Osteoblast (primary cell): ENCODE measurements at regions not wholly inside any gene's neighbourhood (a gene's known extent, or its start where the extent isn't known, plus 50 kb on each side); places are given as distances from the start of the nearest gene placed in this dataset.
"Not testable (repeated sequence)": the region's sequence is repeated elsewhere in the genome, so short reads cannot be mapped to it uniquely, and the experiment has no call there.

ENCODE experiments used
- DNase-seq: peaks from one replicate; pipeline ENCODE4 v3.0.0; 2011; ENCODE audit warnings: low spot score, mixed read lengths; ENCODE audit not compliant: insufficient read length; ENCODE audit errors: missing footprints
- H2AFZ ChIP-seq: 2 replicates; pipeline ENCODE4 v1.6.0; 2011; ENCODE audit warnings: mild to moderate bottlenecking, low read length
- H3K27ac ChIP-seq: 2 replicates; pipeline ENCODE4 v1.5.1; 2011; ENCODE audit warnings: mild to moderate bottlenecking, low read depth, low read length, moderate library complexity
- H3K27me3 ChIP-seq: 2 replicates; pipeline ENCODE4 v1.6.0; 2012; ENCODE audit warnings: mild to moderate bottlenecking, control low read depth, inconsistent platforms, low read length, moderate library complexity; ENCODE audit not compliant: insufficient read depth
- H3K36me3 ChIP-seq: 2 replicates; pipeline ENCODE4 v1.5.1; 2011; ENCODE audit warnings: mild to moderate bottlenecking, low read length, control low read depth, moderate library complexity; ENCODE audit not compliant: insufficient read depth
- H3K4me1 ChIP-seq: 2 replicates; pipeline ENCODE4 v1.5.1; 2011; ENCODE audit warnings: mild to moderate bottlenecking, low read length, control low read depth, moderate library complexity; ENCODE audit not compliant: insufficient read depth
- H3K4me2 ChIP-seq: 2 replicates; pipeline ENCODE4 v1.6.0; 2011; ENCODE audit warnings: mild to moderate bottlenecking, low read length; ENCODE audit not compliant: insufficient read depth
- H3K4me3 ChIP-seq: fragments of 200-600 bp; sonication (generic); 3 replicates; pipeline ENCODE4 v1.5.1; 2012; ENCODE audit warnings: mild to moderate bottlenecking, low read length, inconsistent platforms; ENCODE audit not compliant: insufficient read depth
- H3K79me2 ChIP-seq: 2 replicates; pipeline ENCODE4 v1.6.0; 2012; ENCODE audit warnings: mild to moderate bottlenecking, low read length, control low read depth, inconsistent platforms; ENCODE audit not compliant: insufficient read depth
- H3K9me3 ChIP-seq: 2 replicates; pipeline ENCODE4 v1.5.1; 2011; ENCODE audit warnings: low read depth, low read length, control low read depth
- H4K20me1 ChIP-seq: 2 replicates; pipeline ENCODE4 v1.6.0; 2012; ENCODE audit warnings: mild to moderate bottlenecking, low read length, control low read depth; ENCODE audit not compliant: insufficient read depth
- TF ChIP-seq, protein P1 (sequence below): IDR thresholded peaks from 2 replicates; pipeline ENCODE4 v1.5.1; 2011; ENCODE audit warnings: mild to moderate bottlenecking, low read depth, low read length, moderate library complexity; ENCODE audit errors: extremely low read depth

DNA sequence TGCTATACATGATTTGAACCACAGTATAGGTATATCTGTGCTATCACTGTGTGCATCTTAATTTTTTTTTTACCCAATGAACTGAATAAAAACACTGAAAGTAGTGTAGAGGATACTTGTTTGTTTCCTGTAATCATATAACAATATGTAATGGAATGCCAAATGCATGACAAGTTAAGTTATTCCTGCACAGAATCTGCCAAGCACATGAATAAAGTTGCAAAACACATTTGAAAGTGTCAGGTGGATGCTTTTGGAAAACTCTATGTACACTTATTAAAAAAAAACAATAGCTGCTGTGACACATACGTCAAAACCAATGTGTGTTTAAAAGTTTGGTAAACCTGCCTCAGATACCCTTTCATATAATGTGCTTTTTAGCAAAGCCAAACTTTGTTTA is 1638.1 kb upstream of the SEL1L start:
- Histone ChIP-seq H3K27me3 (no peaks in the 10 kb centered on the region), H4K20me1 (no peaks in the 10 kb centered on the region), H2AFZ (no peak overlapping the region), H3K27ac (no peak overlapping the region), H3K4me2 (no peak overlapping the region), H3K36me3 (no peaks in the 10 kb centered on the region), H3K4me3 (no peak overlapping the region), H3K79me2 (no peaks in the 10 kb centered on the region), H3K4me1 (no peaks in the 10 kb centered on the region), H3K9me3 (no peaks in the 10 kb centered on the region)
- TF ChIP-seq, protein P1, sequence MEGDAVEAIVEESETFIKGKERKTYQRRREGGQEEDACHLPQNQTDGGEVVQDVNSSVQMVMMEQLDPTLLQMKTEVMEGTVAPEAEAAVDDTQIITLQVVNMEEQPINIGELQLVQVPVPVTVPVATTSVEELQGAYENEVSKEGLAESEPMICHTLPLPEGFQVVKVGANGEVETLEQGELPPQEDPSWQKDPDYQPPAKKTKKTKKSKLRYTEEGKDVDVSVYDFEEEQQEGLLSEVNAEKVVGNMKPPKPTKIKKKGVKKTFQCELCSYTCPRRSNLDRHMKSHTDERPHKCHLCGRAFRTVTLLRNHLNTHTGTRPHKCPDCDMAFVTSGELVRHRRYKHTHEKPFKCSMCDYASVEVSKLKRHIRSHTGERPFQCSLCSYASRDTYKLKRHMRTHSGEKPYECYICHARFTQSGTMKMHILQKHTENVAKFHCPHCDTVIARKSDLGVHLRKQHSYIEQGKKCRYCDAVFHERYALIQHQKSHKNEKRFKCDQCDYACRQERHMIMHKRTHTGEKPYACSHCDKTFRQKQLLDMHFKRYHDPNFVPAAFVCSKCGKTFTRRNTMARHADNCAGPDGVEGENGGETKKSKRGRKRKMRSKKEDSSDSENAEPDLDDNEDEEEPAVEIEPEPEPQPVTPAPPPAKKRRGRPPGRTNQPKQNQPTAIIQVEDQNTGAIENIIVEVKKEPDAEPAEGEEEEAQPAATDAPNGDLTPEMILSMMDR = no peak
- DNase-seq = no peak

DNA sequence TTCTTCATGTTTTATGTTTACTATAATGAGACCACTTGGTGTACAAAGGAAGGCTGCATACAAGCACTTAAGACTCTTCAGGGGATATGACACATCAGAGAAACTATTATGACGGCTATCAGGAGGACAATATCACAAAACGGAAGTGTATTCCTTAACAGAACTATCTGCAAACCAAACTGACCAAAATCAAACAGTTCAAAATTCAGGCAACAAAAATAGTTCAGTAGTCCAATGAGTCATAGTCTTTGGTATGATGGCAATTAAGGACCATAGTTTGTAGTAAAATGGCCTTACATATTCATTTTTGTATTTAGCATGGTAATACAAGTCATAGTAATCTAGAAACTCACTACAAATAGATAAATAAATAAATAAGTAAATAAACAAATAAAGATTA is 1638.7 kb upstream of the SEL1L start:
- H3K4me3 ChIP-seq = no peak overlapping the region

GRCh38 chr14:83173687-83174086 is 1640.0 kb upstream of the SEL1L start:
- no peak for DNase-seq
- Histone ChIP-seq H3K4me1 (no peaks in the 10 kb centered on the region), H3K36me3 (no peaks in the 10 kb centered on the region), H3K79me2 (no peaks in the 10 kb centered on the region), H3K4me2 (no peak overlapping the region), H4K20me1 (no peaks in the 10 kb centered on the region), H3K27ac (no peak overlapping the region), H3K27me3 (no peaks in the 10 kb centered on the region), H2AFZ (no peak overlapping the region), H3K9me3 (no peaks in the 10 kb centered on the region), H3K4me3 (no peak overlapping the region)
- TF ChIP-seq, protein P1 = no peak

More for the DNA sequence above, 1638.7 kb upstream of the SEL1L start:
- H2AFZ ChIP-seq = no peak overlapping the region
- TF ChIP-seq, protein P1 = no peak
- H3K79me2 ChIP-seq = no peaks in the 10 kb centered on the region
- H3K36me3 ChIP-seq = no peaks in the 10 kb centered on the region
- no peaks in the 10 kb centered on the region for H4K20me1 ChIP-seq
- H3K9me3 ChIP-seq = no peaks in the 10 kb centered on the region
- no peaks in the 10 kb centered on the region for H3K27me3 ChIP-seq
- H3K27ac ChIP-seq = no peak overlapping the region
- no peaks in the 10 kb centered on the region for H3K4me1 ChIP-seq
- no peak overlapping the region for H3K4me2 ChIP-seq
- DNase-seq = no peak

DNA sequence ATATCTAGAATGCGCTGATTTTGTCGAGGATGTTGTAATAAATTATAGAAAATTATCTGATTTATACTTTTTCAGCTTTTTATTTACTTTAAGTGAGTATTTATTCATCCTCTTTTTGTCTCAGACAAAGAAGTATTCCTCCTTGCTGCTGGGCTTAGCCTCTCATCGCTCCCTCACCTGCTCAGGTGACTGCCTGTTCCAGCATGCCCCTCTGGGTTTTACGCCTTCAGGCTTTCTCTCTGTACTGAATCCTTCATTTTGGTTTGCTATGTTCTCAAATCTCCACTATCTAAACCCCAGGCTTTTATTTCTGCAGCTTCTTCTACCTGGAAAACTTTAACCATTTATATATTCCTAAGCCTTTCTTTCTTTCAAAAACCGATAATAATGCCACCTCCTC is 1650.9 kb upstream of the SEL1L start:
- Histone ChIP-seq H3K4me2 (no peak overlapping the region), H3K9me3 (no peaks in the 10 kb centered on the region), H3K36me3 (no peaks in the 10 kb centered on the region), H3K4me1 (no peaks in the 10 kb centered on the region), H4K20me1 (no peaks in the 10 kb centered on the region), H3K27me3 (no peaks in the 10 kb centered on the region), H3K79me2 (no peaks in the 10 kb centered on the region), H2AFZ (no peak overlapping the region), H3K4me3 (no peak overlapping the region), H3K27ac (no peak overlapping the region)
- TF ChIP-seq, protein P1 = no peak
- DNase-seq = no peak

GRCh38 chr14:83188311-83188710 is 1654.7 kb upstream of the SEL1L start:
- H3K36me3 ChIP-seq, H3K4me2 ChIP-seq, DNase-seq, H3K27ac ChIP-seq, H2AFZ ChIP-seq, H3K27me3 ChIP-seq, H4K20me1 ChIP-seq, H3K4me1 ChIP-seq, H3K79me2 ChIP-seq, H3K4me3 ChIP-seq, H3K9me3 ChIP-seq: not testable (repeated sequence)
